ENCODE measurements at regions not wholly inside any gene's neighbourhood (a gene's known extent, or its start where the extent isn't known, plus 50 kb on each side); places are given as distances from the start of the nearest gene placed in this dataset.

- TF ChIP-seq CTCF (IDR thresholded peaks at IDR 0.05; ENCODE audit: low read length), result no peak
- TF ChIP-seq EZH2phosphoT487 (IDR thresholded peaks at IDR 0.05; ENCODE audit: low read length), result no peak
- TF ChIP-seq EZH2 (optimal IDR thresholded peaks at IDR 0.05; ENCODE audit: low read depth, low read length), result no peak
Observed at GRCh38 chr2:13546131-13546530, 829.4 kb downstream of the TRIB2 start.
